Upper lobe of right lung (tissue), 1 donor: ENCODE measurements at regions not wholly inside any gene's neighbourhood (a gene's known extent, or its start where the extent isn't known, plus 50 kb on each side); places are given as distances from the start of the nearest gene placed in this dataset.

Source experiments
- ATAC-seq: fragments of 200-7000 bp; cut with Tn5 transposase; one replicate; pipeline ENCODE4 v1.9.1; 2020; ENCODE audit warnings: mild to moderate bottlenecking, moderate library complexity
- DNase-seq: peaks from one replicate; pipeline ENCODE4 v3.0.0-alpha.2; 2020
- H3K27ac ChIP-seq: fragments of 200-600 bp; one replicate; pipeline ENCODE4 v1.8.0; 2022
- H3K27me3 ChIP-seq: fragments of 200-600 bp; one replicate; pipeline ENCODE4 v1.8.0; 2022; ENCODE audit warnings: mild to moderate bottlenecking
- H3K36me3 ChIP-seq: fragments of 200-600 bp; one replicate; pipeline ENCODE4 v1.8.0; 2022
- H3K4me1 ChIP-seq: fragments of 200-600 bp; one replicate; pipeline ENCODE4 v1.8.0; 2022
- H3K4me3 ChIP-seq: fragments of 200-600 bp; one replicate; pipeline ENCODE4 v1.8.0; 2022; ENCODE audit warnings: mild to moderate bottlenecking
- H3K9me3 ChIP-seq: fragments of 200-600 bp; one replicate; pipeline ENCODE4 v1.8.0; 2022
- intact Hi-C: fragments of 100-400 bp; cut with DNase I; formaldehyde crosslinking; loops from one replicate; pipeline ENCODE4 v1.11.0; 2022
- TF ChIP-seq, protein P1 (sequence below): fragments of 200-600 bp; IDR thresholded peaks from one replicate; pipeline ENCODE4 v1.8.0; 2022; ENCODE audit warnings: antibody characterized with exemption
- donor health status: DM: no; HTN: yes; CAD: no; lungs with severe emphysema.

DNA sequence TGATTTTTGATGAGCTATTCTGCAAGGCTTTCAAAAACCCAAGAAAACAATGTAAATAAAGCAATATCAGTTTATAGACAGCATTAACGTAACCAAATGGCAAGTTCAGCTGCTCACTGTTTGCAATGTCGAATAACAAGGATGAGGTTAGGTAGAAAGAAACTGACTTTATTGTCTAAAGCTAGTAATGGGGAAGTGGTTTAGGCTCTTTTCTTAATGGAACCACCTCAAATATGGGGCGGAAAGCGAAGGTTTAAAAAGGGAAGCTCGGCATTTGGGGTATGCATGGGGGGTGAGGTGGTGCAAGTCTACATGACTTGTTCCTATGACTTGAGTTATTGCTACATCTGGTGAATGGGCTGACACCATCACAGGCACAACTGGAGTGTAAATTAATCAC is 1060.2 kb downstream of the NSUN3 start:
- Histone ChIP-seq H3K4me3 (no peak overlapping the region), H3K36me3 (no peaks in the 10 kb centered on the region), H3K27me3 (no peaks in the 10 kb centered on the region), H3K27ac (no peak overlapping the region), H3K4me1 (no peaks in the 10 kb centered on the region), H3K9me3 (no peaks in the 10 kb centered on the region)
- ATAC-seq, result no peak
- DNase-seq, result no peak
- intact Hi-C loops, result no loop called here
- TF ChIP-seq, protein P1, sequence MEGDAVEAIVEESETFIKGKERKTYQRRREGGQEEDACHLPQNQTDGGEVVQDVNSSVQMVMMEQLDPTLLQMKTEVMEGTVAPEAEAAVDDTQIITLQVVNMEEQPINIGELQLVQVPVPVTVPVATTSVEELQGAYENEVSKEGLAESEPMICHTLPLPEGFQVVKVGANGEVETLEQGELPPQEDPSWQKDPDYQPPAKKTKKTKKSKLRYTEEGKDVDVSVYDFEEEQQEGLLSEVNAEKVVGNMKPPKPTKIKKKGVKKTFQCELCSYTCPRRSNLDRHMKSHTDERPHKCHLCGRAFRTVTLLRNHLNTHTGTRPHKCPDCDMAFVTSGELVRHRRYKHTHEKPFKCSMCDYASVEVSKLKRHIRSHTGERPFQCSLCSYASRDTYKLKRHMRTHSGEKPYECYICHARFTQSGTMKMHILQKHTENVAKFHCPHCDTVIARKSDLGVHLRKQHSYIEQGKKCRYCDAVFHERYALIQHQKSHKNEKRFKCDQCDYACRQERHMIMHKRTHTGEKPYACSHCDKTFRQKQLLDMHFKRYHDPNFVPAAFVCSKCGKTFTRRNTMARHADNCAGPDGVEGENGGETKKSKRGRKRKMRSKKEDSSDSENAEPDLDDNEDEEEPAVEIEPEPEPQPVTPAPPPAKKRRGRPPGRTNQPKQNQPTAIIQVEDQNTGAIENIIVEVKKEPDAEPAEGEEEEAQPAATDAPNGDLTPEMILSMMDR, result no peak

DNA sequence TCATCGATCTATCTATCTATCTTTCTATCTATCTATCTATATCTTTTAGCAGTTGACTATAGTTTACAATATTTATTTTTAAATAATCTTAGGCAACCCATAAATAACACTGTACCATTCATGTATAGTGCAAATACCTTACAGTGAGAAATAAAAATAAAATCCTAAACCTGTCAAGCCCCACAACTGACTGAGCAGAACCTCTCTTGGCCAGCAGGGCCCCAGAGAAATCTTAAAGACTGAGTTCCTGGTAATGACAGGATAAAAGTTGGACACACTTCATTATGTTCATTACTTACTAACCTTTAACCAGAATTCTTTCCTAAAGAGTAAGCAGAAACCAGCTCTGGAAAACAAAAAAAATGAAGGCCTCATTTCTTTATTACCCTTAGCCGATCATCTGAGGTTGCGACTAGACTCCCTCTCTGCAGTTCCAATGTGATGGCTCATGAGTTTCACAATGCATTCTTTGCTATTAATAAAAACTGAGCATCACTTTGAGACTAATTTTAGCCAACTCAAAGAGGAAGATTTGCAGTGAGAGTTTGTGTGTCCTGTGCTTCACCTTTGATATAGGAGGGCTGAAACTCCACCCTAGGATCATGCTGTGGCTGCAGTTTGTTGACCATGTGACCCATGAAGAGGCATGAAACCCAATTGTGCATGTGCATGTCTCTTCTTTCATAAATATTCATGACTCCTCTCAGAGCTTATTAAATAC is 1072.0 kb downstream of the NSUN3 start:
- Histone ChIP-seq H3K4me1 (no peaks in the 10 kb centered on the region), H3K27me3 (no peaks in the 10 kb centered on the region), H3K27ac (no peak overlapping the region), H3K9me3 (no peaks in the 10 kb centered on the region), H3K4me3 (no peak overlapping the region), H3K36me3 (no peaks in the 10 kb centered on the region)
- TF ChIP-seq, protein P1, result no peak
- ATAC-seq (no peak), DNase-seq (no peak)
- intact Hi-C loops, result no loop called here

DNA sequence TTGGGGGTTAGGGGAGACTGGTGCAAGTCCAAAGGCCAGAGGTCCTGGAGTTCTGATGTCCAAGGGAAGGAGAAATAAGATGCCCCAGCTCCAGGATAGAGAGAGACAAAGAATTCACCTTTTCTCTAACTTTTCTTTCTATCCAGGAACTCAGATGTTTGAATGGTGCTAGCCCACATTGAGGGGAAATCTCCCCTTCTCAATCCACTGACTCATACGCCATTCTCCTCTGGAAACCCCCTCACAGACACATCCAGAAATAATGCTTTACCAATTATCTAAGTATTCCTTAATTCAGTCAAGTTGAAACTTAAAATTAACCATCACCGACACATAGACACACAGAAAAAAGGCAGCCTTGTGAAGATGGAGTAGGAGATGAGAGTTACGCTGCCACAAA is 1085.2 kb downstream of the NSUN3 start:
- Histone ChIP-seq H3K4me3 (no peak overlapping the region), H3K36me3 (no peaks in the 10 kb centered on the region), H3K27ac (no peak overlapping the region), H3K4me1 (no peaks in the 10 kb centered on the region), H3K27me3 (no peaks in the 10 kb centered on the region), H3K9me3 (no peaks in the 10 kb centered on the region)
- DNase-seq (no peak), ATAC-seq (no peak)
- intact Hi-C loops, result no loop called here
- TF ChIP-seq, protein P1, result no peak

DNA sequence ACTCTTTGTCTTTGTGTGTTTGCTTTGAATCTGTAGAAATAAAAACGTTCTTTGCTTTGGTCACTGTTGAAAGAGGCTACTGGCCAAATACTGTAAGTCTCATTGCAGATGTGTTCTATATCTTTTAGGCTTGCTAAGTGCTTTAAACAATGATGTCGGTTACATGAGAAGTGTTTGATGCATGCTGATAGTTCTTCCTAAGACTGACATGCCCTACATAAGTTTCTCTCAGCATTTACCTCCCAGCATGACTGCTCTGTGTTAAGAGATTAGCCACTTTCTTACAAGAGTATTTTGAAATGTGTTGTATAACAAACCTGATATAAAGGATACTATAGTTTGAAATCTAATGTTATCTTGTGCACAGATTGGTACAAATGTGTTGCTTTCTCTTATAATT is 1088.7 kb downstream of the NSUN3 start:
- Histone ChIP-seq H3K36me3 (no peaks in the 10 kb centered on the region), H3K4me1 (no peaks in the 10 kb centered on the region), H3K27ac (no peak overlapping the region), H3K4me3 (no peak overlapping the region), H3K9me3 (no peaks in the 10 kb centered on the region), H3K27me3 (no peaks in the 10 kb centered on the region)
- TF ChIP-seq, protein P1, result no peak
- no peak for ATAC-seq
- no peak for DNase-seq
- intact Hi-C loops, result no loop called here

DNA sequence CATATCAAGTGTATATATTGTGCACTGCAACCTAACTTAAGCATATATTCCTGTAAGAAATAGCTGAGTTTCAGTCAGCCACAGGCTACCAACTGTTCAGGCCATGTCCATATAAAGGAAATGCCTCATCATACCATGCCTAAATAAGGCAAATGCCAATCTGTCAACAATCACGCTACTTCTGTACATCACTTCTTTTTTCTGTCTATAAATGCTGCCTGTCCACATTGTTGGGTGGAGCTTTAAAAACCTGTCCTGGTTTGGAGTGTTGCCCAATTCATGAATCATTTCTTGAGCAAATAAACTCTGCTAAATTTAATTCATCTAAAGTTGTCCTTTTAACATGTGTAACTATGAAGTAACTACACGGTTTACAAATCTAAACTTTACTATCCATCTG is 1091.9 kb downstream of the NSUN3 start:
- no peak for ATAC-seq

More for the DNA sequence above, 1091.9 kb downstream of the NSUN3 start:
- no peaks in the 10 kb centered on the region for H3K27me3 ChIP-seq
- no peaks in the 10 kb centered on the region for H3K36me3 ChIP-seq
- peaks cover 3% of the 10 kb centered on the region for H3K9me3 ChIP-seq
- TF ChIP-seq, protein P1, result no peak
- no peak for DNase-seq
- intact Hi-C loops, result no loop called here
- H3K27ac ChIP-seq, result no peak overlapping the region
- H3K4me1 ChIP-seq, result no peaks in the 10 kb centered on the region
- H3K4me3 ChIP-seq, result no peak overlapping the region
